BLaER1 (cell line): ENCODE measurements at regions not wholly inside any gene's neighbourhood (a gene's known extent, or its start where the extent isn't known, plus 50 kb on each side); places are given as distances from the start of the nearest gene placed in this dataset.
"Not testable (repeated sequence)": the region's sequence is repeated elsewhere in the genome, so short reads cannot be mapped to it uniquely, and the experiment has no call there.

Experiments used
- H3K27ac ChIP-seq: shearing (Covaris generic); formaldehyde crosslinking; 2 replicates; pipeline ENCODE4 v1.8.1; 2022
- H3K27me3 ChIP-seq: shearing (Covaris generic); formaldehyde crosslinking; 2 replicates; pipeline ENCODE4 v1.8.1; 2022
- H3K36me3 ChIP-seq: shearing (Covaris generic); formaldehyde crosslinking; 2 replicates; pipeline ENCODE4 v1.8.1; 2022
- H3K4me1 ChIP-seq: shearing (Covaris generic); formaldehyde crosslinking; 2 replicates; pipeline ENCODE4 v1.8.1; 2022
- H3K4me2 ChIP-seq: shearing (Covaris generic); formaldehyde crosslinking; 2 replicates; pipeline ENCODE4 v1.8.1; 2022
- H3K4me3 ChIP-seq: shearing (Covaris generic); formaldehyde crosslinking; 2 replicates; pipeline ENCODE4 v1.8.1; 2022
- H3K9ac ChIP-seq: shearing (Covaris generic); formaldehyde crosslinking; 2 replicates; pipeline ENCODE4 v1.8.1; 2022
- H3K9me3 ChIP-seq: shearing (Covaris generic); formaldehyde crosslinking; 2 replicates; pipeline ENCODE4 v1.8.1; 2022
- H4K20me1 ChIP-seq: shearing (Covaris generic); formaldehyde crosslinking; 2 replicates; pipeline ENCODE4 v1.8.1; 2022
- Cebpa-rat ChIP-seq: shearing (Covaris generic); IDR thresholded peaks from 2 replicates; pipeline ENCODE4 v1.8.1; 2022

DNA sequence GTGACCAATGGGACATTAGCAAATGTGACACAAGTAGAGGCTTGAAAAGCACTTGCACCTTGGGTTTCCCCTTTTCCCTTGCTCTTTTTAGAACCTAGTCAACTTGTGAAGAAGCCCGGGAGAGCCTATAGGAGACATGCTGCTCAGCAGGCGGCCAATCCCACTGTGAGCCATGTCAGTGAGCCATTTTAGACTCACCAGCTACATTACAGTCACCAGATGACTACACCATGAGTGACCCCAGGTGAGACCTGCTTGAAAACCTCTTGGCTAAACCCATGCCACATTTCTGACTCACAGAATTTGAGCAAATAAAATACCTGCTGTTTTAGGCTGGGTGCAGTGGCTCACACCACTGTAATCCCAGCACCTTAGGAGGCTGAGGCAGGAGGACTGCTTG, 317.5 kb downstream of the KLF12 start:
- no peaks in the 10 kb centered on the region for H3K9me3 ChIP-seq
- no peak for TF ChIP-seq Cebpa-rat
- no peaks in the 10 kb centered on the region for H3K4me1 ChIP-seq
- H3K27me3 ChIP-seq: no peaks in the 10 kb centered on the region
- no peak overlapping the region for H3K4me2 ChIP-seq
- H3K9ac ChIP-seq: no peak overlapping the region
- no peak overlapping the region for H3K27ac ChIP-seq
- no peak overlapping the region for H3K4me3 ChIP-seq
- peaks cover 23% of the 10 kb centered on the region for H4K20me1 ChIP-seq
- peaks cover 54% of the 10 kb centered on the region for H3K36me3 ChIP-seq

GRCh38 chr13:73815796-73816195, 318.4 kb downstream of the KLF12 start:
- H3K9ac ChIP-seq: no peak overlapping the region

DNA sequence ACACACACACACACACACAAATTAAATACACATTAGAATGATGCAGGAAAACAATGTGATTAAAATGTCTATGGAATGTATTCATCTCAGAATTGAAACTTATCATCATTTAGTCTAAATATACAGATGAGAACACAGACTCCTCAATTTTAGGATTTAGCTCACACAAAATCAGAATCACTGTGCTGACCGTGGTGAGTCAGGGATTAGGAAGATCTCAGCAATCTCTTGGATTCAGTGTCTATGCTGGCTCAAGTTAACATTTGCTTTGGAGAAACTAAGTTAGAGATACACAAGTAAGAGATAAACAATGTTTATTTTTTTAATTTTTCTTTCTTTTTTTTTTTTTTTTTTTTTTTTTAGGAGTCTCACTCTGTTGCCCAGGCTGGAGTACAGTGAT, 323.6 kb downstream of the KLF12 start:
- Histone ChIP-seq H3K4me1 (no peaks in the 10 kb centered on the region), H3K9me3 (no peaks in the 10 kb centered on the region), H4K20me1 (no peaks in the 10 kb centered on the region), H3K36me3 (peaks cover 30% of the 10 kb centered on the region), H3K4me3 (no peak overlapping the region), H3K27me3 (no peaks in the 10 kb centered on the region), H3K27ac (no peak overlapping the region), H3K9ac (no peak overlapping the region), H3K4me2 (no peak overlapping the region)
- no peak for TF ChIP-seq Cebpa-rat

More at GRCh38 chr13:73815796-73816195, 318.4 kb downstream of the KLF12 start:
- Histone ChIP-seq H3K36me3 (peaks cover 54% of the 10 kb centered on the region), H3K9me3 (no peaks in the 10 kb centered on the region), H3K4me2 (no peak overlapping the region), H3K27me3 (no peaks in the 10 kb centered on the region), H3K4me3 (no peak overlapping the region), H4K20me1 (peaks cover 19% of the 10 kb centered on the region; the same call in 1 of the 2 replicates), H3K4me1 (no peaks in the 10 kb centered on the region), H3K27ac (no peak overlapping the region)
- TF ChIP-seq Cebpa-rat: no peak

DNA sequence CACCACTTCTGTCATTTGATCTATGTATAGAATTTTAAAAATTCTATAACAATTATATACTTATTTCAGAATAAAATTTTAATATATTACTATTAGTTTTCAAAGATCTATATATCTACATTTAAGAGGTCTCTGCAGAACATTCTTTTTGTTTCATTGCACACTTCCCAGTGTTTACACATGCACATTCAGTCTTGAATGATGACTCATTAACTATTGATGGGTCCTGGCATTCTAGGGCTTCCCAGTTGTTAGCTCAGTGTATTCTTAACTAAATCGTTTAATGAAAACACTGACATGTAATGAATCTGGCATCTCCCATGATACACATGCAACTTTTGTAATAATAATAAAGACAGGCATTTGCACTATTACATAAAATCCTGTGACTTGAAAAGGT, 324.6 kb downstream of the KLF12 start:
- Histone ChIP-seq H3K4me1 (no peaks in the 10 kb centered on the region), H3K9me3 (no peaks in the 10 kb centered on the region), H3K27ac (no peak overlapping the region), H3K36me3 (peaks cover 30% of the 10 kb centered on the region), H3K4me2 (no peak overlapping the region), H3K4me3 (no peak overlapping the region), H3K9ac (no peak overlapping the region), H4K20me1 (no peaks in the 10 kb centered on the region), H3K27me3 (no peaks in the 10 kb centered on the region)
- no peak for TF ChIP-seq Cebpa-rat

DNA sequence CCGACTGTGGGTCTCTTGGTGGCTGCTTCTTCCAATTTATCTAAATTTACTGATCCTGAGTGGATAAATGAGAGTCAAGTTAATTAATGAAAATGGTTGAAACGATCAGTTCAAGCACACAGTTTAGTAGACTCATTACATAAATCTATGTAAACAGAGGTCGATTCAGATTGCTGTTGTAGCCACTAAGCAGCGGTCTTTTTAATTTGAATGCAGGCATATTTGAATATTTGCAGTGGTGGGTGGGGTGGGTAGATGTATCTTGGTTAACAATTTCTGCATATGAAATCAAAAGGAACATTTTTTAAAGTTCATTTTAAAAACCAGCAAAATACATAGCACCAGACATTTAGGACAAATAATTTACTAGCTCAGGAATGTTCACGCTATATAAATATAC, 325.9 kb downstream of the KLF12 start:
- Histone ChIP-seq H3K9me3 (no peaks in the 10 kb centered on the region), H3K36me3 (peaks cover 27% of the 10 kb centered on the region), H3K4me1 (no peaks in the 10 kb centered on the region), H3K27ac (no peak overlapping the region), H3K4me3 (no peak overlapping the region), H4K20me1 (no peaks in the 10 kb centered on the region), H3K27me3 (no peaks in the 10 kb centered on the region), H3K9ac (no peak overlapping the region), H3K4me2 (no peak overlapping the region)
- TF ChIP-seq Cebpa-rat: no peak

DNA sequence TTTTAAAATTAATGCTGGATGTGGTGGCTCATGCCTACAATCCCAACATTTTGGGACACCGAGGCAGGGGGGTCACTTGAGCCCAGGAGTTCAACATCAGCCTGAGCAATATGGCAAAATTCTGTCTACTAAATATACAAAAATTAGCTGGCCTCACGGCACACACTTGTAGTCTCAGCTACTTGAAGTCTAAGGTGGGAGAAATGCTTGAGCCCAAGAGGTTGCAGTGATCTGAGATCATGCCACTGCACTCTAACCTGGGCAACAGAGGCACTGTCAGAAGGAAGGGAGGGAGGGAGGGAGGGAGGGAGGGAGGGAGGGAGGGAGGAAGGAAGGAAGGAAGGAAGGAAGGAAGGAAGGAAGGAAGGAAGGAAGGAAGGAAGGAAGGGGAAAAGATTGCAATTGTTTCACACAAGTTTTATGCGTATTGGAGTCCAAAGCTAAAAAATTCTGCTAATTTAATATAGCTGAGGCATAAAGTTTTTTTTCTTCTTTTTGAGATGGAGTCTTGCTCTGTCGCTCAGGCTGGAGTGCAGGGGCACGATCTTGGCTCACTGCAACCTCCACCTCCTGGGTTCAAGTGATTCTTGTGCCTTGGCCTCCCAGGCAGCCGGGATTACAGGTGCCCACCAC, 328.8 kb downstream of the KLF12 start:
- H3K36me3 ChIP-seq: peaks cover 24% of the 10 kb centered on the region
- H3K4me1 ChIP-seq, H4K20me1 ChIP-seq, H3K9me3 ChIP-seq, H3K4me3 ChIP-seq, H3K9ac ChIP-seq, H3K27me3 ChIP-seq, H3K4me2 ChIP-seq, H3K27ac ChIP-seq: not testable (repeated sequence)

GRCh38 chr13:73803997-73804396, 330.2 kb downstream of the KLF12 start:
- no peaks in the 10 kb centered on the region for H4K20me1 ChIP-seq
- 0 out of 2 replicates have a peak, but pooled peaks cover 2% of the 10 kb centered on the region for H3K9me3 ChIP-seq
- no peaks in the 10 kb centered on the region for H3K27me3 ChIP-seq
- no peak overlapping the region for H3K4me2 ChIP-seq
- H3K27ac ChIP-seq: no peak overlapping the region
- H3K4me3 ChIP-seq: no peak overlapping the region
- no peak overlapping the region for H3K9ac ChIP-seq
- H3K4me1 ChIP-seq: no peaks in the 10 kb centered on the region
- peaks cover 22% of the 10 kb centered on the region for H3K36me3 ChIP-seq
- no peak for TF ChIP-seq Cebpa-rat

DNA sequence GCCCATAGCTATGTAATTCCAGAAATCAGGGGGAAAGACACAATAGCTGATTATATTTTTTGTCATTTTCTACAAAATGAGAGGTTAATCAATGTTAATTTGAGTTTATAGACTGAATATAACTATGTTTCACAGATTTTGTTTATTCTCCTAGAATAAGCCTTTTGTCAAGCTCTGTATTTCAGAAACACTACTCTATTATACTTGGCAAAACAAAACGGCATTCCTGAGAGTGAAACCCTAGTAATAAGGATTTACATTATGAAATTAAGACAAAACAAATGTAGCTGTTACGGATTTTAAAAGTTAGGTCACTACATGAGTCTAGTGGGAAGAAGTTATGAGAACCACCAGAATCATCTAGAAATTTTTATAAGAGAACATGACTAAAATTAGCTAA, 334.2 kb downstream of the KLF12 start:
- Histone ChIP-seq H3K27ac (no peak overlapping the region), H4K20me1 (no peaks in the 10 kb centered on the region), H3K9me3 (0 out of 2 replicates have a peak, but pooled peaks cover 5% of the 10 kb centered on the region), H3K36me3 (peaks cover 15% of the 10 kb centered on the region), H3K4me1 (no peaks in the 10 kb centered on the region), H3K4me3 (no peak overlapping the region), H3K27me3 (no peaks in the 10 kb centered on the region), H3K4me2 (no peak overlapping the region), H3K9ac (no peak overlapping the region)
- TF ChIP-seq Cebpa-rat: no peak

GRCh38 chr13:73794755-73795154, 339.4 kb downstream of the KLF12 start:
- Histone ChIP-seq H3K4me2 (no peak overlapping the region), H3K9me3 (0 out of 2 replicates have a peak, but pooled peaks cover 5% of the 10 kb centered on the region), H3K4me3 (no peak overlapping the region), H3K27me3 (no peaks in the 10 kb centered on the region), H4K20me1 (no peaks in the 10 kb centered on the region), H3K27ac (no peak overlapping the region), H3K36me3 (peaks cover 9% of the 10 kb centered on the region; the same call in 1 of the 2 replicates), H3K4me1 (no peaks in the 10 kb centered on the region), H3K9ac (no peak overlapping the region)
- TF ChIP-seq Cebpa-rat: no peak

GRCh38 chr13:73793361-73793760, 340.8 kb downstream of the KLF12 start:
- Histone ChIP-seq H3K9me3 (no peaks in the 10 kb centered on the region), H3K36me3 (peaks cover 5% of the 10 kb centered on the region; the same call in 1 of the 2 replicates), H3K9ac (no peak overlapping the region), H3K27ac (no peak overlapping the region), H3K4me3 (no peak overlapping the region), H4K20me1 (no peaks in the 10 kb centered on the region), H3K4me2 (no peak overlapping the region), H3K4me1 (no peaks in the 10 kb centered on the region), H3K27me3 (no peaks in the 10 kb centered on the region)
- TF ChIP-seq Cebpa-rat: no peak

- Histone ChIP-seq H3K27ac (no peak overlapping the region), H3K27me3 (no peaks in the 10 kb centered on the region), H3K4me2 (no peak overlapping the region), H3K9me3 (no peaks in the 10 kb centered on the region), H3K36me3 (peaks cover 5% of the 10 kb centered on the region; the same call in 1 of the 2 replicates), H3K4me3 (no peak overlapping the region), H3K4me1 (no peaks in the 10 kb centered on the region), H4K20me1 (no peaks in the 10 kb centered on the region), H3K9ac (no peak overlapping the region)
- no peak for TF ChIP-seq Cebpa-rat
Measured at GRCh38 chr13:73792796-73793195, 341.4 kb downstream of the KLF12 start.
